Liver (tissue), 3 donors: ENCODE measurements at regions not wholly inside any gene's neighbourhood (a gene's known extent, or its start where the extent isn't known, plus 50 kb on each side); places are given as distances from the start of the nearest gene placed in this dataset.

Experiments
- ATF3 ChIP-seq: IDR thresholded peaks from 2 replicates; pipeline ENCODE4 v1.6.1; 2016; ENCODE audit warnings: antibody characterized with exemption
- GABPA ChIP-seq, 2 donors: IDR thresholded peaks in 1 of 2; conservative IDR thresholded peaks in 1 of 2; 2 replicates each; pipeline ENCODE4 v1.6.1; 2016; ENCODE audit warnings: antibody characterized with exemption in 2 of 2, mild to moderate bottlenecking in 1 of 2, moderate library complexity in 1 of 2
- TF ChIP-seq, protein P1 (sequence below): fragments of 150-350 bp; IDR thresholded peaks from 2 replicates; pipeline ENCODE4 v1.5.1; 2017; ENCODE audit warnings: improper control_type of control experiment, low read depth, low read length; ENCODE audit not compliant: missing input control
- TF ChIP-seq, protein P2 (sequence below): IDR thresholded peaks from 2 replicates; pipeline ENCODE4 v1.6.1; 2016; ENCODE audit warnings: antibody characterized with exemption
- donor health status: healthy.
- donor health status: healthy.

DNA sequence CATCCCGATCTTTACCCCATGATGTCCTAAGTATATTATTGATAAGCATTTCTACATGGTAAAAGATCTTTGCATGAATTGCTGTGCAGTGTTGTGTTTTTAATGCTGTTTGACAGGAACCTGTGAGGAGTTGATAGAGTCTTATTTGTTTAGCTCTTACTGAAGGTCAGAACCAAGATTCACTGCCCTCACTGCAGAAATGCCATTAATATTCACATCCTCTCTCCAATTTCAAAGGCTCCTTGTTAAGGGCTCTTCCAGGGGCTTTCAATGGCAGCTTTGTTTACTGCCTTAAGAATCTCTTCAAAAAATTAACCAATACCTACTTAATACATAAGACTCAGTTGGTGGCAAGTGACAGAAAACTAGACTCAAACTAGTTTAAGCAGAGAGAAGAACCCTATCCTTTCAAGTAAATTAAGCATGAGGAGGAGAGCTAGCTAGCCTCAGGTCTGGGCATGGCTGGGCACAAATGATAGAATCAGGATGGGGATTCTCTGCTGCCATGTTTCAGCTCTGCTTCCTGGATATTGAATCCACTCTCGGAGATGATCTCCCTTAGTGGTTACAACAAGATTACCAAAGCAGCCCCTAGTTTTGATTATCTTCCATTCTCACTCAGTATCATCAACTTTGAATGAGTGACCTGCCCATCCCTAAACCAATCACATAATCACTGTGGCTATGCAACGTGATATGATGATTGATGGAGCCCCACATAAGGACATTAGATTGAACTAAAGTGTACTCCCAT, 311.8 kb downstream of the CDH11 start:
- TF ChIP-seq, protein P1, sequence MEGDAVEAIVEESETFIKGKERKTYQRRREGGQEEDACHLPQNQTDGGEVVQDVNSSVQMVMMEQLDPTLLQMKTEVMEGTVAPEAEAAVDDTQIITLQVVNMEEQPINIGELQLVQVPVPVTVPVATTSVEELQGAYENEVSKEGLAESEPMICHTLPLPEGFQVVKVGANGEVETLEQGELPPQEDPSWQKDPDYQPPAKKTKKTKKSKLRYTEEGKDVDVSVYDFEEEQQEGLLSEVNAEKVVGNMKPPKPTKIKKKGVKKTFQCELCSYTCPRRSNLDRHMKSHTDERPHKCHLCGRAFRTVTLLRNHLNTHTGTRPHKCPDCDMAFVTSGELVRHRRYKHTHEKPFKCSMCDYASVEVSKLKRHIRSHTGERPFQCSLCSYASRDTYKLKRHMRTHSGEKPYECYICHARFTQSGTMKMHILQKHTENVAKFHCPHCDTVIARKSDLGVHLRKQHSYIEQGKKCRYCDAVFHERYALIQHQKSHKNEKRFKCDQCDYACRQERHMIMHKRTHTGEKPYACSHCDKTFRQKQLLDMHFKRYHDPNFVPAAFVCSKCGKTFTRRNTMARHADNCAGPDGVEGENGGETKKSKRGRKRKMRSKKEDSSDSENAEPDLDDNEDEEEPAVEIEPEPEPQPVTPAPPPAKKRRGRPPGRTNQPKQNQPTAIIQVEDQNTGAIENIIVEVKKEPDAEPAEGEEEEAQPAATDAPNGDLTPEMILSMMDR = no peak
- TF ChIP-seq ATF3 = no peak
- TF ChIP-seq, protein P2, sequence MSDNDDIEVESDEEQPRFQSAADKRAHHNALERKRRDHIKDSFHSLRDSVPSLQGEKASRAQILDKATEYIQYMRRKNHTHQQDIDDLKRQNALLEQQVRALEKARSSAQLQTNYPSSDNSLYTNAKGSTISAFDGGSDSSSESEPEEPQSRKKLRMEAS = no peak
- no peak for TF ChIP-seq GABPA (IDR thresholded peaks at IDR 0.05 in 1 of 2, conservative IDR thresholded peaks at IDR 0.05 in 1 of 2)
